ENCODE measurements at regions not wholly inside any gene's neighbourhood (a gene's known extent, or its start where the extent isn't known, plus 50 kb on each side); places are given as distances from the start of the nearest gene placed in this dataset.

DNA sequence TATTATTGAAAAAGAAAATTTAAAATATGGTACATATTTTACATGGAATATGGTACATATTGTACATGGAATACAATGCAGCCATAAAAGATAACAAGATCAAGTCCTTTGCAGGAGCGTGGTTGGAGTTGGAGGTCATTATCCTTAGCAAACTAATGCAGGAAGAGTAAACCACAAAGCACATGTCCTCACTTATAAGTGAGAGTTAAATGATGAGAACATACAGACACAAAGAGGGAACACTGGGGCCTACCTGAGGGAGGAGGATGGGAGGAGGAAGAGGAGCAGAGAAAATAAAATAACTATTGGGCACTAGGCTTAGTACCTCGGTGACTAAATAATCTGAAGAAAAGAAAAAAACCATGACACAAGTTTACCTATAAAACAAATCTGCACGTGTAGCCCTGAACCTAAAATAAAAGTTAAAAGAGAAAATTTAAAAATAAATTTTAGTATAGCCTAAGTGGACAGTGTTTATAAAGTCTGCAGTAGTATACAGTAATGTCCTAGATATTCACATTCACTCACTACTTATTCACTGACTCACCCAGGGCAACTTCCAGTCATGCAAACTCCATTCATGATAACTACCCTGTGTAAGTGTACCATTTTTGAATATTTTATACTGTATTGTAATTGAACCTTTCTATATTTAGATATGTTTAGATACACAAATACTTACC lies 204.4 kb downstream of the FAM76B start:
- DNase-seq (ENCODE audit: low spot score), result no peak

DNA sequence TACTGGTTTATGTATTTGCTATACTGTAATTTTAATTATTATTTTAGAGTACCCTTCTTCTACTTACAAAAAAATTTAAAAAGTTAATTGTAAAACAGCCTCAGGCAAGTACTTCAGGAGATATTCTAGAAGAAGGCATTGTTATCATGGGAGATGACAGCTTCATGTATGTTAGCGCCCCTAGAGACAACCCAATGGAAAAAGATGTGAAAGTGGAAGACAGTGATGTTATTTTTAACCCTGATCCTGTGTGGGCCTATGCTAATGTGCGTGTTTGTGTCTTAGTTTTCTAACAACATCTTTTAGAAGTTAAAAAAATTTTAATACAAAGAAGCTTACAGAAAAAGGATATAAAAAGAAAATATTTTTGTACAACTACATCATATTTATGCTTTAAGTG lies 205.0 kb downstream of the FAM76B start:
- DNase-seq (ENCODE audit: low spot score), result no peak

DNA sequence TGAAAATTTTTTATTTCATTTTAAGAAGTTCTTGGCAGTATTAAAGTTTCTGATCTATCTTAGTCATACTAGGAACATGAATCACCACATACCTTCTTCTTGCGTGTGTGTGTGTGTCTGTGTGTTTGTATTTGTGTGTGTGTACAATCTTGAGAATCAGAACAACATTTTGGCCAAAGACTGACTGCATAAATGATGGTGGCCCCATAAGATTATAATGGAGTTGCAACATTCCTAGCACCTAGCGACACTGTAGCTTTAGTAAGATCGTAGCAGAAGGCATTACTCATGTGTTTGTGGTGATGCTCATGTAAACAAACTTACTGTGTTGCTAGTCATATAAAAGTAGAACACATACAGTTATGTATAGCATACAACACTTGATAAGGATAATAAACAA lies 205.4 kb downstream of the FAM76B start:
- DNase-seq (ENCODE audit: low spot score), result no peak

DNA sequence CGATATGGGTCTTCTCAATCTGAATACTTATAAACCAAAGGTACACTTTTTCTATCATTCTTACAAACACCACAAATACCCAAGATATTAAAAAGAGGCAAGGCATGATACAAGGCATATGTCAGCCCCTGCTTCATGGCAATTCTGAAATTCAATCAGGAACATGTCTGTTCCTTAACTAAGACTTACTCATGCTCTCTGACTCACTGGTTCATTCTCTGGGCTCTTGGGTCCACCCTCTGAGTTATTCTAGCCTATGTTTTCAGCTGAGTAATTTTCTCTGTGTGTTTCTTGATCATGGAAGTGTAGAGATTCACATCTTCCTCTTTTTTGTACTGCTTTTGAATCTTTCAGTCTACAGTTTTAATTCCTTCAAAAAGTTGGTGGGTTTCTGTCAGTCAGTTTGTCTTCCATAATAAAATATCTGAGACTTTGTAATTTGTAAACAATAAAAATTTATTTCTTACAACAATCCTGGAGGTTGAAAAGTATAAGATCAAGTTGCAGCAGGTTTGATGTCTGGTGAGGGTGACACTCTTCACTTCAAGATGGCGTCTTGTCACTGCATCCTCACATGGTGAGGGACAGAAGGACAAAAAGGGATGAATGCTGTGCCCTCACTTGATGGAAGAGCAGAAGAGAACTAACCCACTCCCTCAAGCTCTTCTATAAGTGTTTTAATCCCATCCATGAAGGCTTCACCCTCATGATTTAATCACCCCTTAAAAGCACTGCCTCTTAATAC lies 211.7 kb downstream of the FAM76B start:
- DNase-seq (ENCODE audit: low spot score), result no peak

DNA sequence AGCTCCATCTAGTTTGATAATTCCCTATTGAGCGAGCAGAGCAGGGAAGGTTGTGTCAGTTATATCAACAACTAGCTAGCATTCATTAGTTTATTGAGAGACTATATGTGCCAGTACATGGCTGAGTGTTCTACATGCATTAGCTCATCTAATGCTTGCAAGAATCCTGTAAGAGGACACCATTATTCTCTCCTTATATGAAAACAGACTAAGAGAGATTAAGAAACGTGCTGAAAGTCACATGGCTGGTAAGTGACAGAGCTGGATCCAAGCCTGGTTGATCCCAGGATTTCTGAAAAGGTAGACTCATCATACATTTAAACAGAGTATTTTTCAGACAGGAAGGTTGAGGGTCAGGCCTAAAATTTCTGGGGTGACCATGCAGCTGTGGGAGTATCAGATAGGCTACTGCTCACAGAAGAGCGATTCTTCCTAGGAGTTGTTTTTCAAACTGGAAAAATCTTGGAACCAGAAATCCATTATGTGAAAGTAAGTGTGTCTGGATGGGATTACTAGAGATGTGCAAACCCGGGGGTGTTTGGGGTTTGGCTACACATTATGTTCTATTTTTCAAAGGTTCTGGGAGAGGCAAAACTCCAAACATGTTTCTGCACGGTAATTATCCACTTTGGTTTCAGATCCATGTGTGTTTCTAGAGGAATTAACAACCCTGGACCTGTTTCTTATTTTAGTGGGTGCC lies 213.3 kb downstream of the FAM76B start:
- DNase-seq (ENCODE audit: low spot score), result no peak

DNA sequence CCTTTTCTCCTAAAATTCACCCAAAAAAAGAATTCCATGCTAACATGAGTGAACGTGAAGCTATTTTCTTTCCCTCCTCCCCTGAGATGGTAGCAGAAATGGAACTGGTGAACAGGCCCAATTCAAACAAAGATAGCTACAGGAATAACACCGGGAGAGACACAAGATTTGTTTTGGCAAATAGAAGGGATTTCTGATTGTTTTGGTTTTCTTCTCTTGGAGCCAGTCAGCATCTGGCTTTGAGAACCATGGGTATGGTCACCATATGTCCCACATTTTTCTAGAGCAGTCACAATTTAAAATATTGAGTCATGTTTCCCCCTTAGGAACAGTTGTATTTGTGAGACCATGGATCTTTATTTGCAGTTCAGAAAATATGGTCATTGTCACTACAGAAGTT lies 214.1 kb downstream of the FAM76B start:
- no peak for DNase-seq (ENCODE audit: low spot score)

DNA sequence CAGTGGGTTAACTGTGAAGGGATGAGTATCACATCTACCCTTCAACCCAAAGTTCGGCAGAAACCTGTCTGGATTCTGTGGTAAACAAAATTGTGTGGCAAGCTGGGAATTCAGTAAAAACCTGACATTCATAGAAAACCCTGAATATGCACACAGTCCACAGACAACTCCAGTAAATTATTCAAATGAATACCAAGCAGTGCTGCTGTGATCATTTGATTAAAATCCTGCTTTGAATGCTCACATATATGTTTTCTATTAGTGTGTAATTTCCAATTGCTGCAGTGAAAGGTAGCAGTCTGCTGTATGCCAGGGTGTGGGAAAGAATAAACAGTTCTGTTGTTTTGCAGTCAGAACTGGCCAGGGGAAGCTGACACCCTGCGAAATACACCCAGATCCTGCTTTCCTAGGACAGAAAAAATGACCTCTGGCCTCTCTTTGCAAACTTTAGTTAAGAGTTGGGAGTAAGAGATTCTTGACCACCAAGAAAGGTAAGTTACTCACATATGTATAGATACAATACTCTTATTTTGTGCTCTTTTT lies 217.8 kb downstream of the FAM76B start:
- no peak for DNase-seq (ENCODE audit: low spot score)

DNA sequence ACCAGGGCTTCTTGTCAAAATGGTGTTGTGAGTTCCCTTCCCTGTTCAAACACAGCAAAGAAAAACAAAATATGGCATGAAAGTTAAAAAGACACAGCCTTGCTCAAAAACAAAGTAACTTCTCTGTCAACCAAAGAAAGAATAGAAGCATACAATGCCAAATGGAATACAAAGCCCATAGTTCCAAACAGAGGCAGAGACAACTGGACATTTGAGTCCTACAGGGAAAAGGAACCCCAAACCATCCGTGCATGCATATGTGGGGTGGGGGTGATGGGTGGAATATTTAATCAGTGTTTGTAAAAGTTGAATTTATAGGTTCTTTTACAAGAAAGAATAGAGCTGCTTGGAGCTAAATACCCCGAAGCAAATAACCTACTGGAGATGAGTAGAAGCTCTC lies 218.7 kb downstream of the FAM76B start:
- no peak for DNase-seq (ENCODE audit: low spot score)

DNA sequence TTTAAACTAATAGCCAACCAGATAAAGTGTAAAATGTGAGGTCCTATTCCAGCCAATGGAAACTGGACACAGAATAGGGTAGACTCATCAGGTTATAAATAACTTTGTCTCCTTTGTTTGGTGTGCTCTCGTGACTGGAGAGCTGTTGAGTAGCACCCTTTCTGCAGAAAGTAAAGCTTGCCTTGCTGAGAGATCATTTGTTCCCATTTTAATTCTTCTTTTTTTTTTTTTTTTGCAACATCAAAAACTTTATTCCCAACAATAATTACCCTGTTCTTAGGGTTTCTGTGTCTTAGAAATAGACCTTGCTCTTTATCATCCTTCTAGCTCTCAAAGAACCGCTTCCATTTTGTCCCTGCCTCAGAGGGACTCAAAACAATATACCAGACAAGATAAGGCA lies 220.4 kb downstream of the FAM76B start:
- DNase-seq (ENCODE audit: low spot score), result no peak

DNA sequence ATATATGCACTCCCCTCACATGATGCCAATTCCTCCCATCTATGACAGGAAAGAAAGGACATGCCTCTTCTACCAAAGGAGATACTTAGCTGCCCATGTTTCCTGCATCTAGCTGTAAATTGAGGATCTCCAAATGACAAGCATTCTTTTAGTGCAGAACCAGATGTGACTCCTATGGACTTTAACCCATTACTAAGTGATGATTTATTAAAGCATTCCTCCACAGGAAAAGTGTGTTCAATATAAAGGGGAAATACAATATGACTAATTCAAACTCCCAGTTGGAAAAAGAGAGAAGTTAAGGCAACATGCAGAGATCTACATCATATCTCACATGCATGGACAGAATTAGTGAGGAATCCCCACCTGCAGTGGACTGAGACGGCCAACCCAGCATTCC lies 221.3 kb downstream of the FAM76B start:
- DNase-seq (ENCODE audit: low spot score), result no peak

DNA sequence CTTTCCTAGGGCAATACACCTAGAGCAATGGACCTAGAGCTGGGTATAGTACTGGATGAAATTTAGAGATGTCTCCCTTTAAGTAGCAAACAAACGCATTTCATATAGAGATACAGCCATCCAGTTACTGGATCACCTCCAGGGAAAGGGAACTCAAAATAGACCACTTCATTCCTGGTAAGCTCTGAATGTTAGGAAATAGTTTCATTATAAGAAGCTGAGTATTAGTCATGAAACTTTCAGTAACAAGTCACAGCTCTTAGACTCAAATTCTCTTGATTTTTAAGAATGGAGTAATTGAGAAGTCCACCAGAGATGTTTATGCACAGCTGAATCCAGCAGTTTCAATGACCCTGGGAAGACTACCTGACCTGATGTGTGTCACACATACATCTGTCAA lies 221.9 kb downstream of the FAM76B start:
- no peak for DNase-seq (ENCODE audit: low spot score)

DNA sequence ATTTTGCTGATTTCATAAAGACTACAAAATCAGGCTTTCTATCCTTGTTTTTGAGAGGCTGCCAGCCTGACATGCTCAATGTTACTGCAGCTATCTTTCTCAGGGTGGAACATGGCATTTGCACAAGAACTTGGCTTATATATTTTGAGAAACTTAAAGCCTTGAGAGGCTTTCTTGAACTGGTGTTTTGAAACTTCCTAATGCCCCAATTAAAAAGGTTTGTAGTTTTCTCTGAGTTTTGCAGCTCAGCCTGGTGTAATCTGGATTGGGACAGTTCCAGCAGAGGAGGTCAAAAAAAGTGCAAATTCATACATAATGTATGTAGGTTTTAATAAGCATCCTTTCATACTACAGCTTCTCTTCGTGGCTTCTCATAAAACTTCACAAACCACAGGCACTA lies 223.4 kb downstream of the FAM76B start:
- no peak for DNase-seq (ENCODE audit: low spot score)

DNA sequence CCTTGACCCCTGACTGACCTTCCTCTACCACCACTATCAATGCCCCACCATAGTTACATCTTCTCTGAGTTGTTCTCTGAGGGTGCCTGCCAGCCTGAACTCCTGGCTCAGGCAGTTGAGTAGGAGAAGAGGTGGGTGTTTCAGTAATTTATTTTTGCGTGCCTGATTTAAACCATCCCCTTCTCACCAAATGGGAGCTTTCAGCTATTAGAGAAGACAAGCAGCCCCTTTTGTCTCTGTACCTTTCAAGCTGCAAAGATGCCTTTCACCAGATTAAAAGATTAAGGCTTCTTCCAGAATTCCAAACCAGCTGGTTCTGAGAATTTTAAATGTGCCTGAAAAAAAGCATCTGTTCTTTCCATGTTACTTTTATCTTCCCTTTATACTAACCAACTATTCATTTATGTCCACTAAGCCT lies 223.8 kb downstream of the FAM76B start:
- DNase-seq (ENCODE audit: low spot score), result no peak

DNA sequence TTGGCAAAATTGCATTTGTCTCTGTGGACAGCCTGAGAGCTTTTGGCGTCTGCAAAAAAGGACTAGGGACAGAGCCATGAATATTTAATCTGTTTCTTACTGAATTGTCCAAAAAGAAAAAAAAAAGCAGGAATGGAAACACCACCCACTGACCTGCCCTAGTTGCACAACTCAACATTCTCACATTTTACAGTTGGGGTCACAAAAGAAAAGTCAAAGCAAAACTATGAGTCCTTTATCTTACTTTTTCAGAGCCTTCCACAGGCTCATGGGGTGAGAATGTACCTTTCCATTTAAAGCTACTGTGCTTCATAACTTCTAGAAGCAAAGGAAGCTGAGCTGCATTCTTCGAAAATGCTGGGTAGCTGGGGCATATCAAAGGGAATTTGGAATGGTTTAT lies 225.7 kb downstream of the FAM76B start:
- DNase-seq (ENCODE audit: low spot score), result no peak

DNA sequence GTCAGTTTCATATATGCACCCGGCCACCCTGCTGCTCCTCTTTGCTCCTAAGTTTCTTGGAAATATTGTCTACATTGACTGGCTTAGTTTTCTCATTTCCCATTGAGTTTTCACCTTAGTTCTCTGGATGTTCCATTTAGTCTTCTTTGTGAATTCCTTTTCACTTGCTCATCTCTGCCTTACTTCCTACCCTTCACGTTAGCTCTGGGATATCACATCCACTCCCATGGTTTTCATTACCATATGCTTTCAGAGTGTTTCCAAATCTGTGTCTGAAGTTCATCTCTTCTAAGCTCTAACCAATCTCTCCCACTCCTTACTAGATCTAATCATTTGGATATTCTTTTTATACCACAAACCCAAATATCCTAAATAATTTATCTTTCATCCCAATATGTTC lies 226.4 kb downstream of the FAM76B start:
- DNase-seq (ENCODE audit: low spot score), result no peak

DNA sequence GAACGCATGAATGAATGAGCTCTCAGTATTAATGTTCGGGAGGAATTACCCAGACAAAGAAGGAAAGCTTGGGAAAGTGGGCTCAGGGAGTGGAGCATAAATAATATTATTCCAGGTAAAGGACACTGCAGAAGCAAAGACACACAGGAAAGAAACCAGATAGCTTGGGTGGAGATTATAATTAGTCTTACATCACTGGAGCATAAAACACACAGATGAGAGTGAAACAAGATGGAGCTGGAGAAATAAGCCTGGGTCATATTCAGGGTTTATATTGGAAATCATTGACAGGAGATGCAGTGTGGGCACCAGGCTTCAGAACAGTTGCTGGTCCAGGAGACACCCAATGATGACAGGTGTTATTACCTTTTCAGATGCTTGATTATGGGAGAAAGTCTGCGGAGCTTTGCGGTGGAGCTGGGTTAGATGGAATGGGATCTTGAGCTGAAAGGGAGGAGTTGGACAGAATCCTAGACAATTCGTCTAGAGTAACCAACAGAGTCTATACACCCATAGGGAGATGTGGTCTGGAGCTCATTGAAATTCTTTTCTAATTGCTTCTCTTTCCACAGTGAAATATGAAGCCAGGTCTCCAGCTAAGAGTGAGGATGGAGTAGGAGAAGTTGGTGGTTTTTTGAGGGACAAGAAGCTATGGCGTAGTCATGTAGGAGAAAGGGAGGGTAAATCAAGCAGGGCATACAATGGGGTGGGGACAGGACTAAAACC lies 227.2 kb downstream of the FAM76B start:
- DNase-seq (ENCODE audit: low spot score), result no peak

DNA sequence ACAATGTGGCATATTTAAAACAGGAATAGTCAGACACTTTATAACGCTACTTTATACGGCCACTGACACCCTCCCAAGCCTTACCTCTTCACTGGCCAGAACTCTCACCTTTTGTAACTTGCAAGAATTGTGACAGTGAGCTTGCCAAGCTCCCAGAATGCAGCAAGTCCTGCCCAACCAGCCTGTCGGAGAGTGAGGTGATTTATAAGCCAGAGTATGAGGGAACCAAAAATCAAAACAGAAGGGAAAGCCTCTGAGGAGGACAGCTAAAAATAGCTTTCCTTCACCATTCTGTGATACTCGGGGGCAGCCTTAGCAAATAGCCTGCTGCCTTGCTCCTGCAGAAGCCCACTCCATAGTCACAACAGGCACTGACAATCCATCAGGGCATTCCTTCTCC lies 229.7 kb downstream of the FAM76B start:
- no peak for DNase-seq (ENCODE audit: low spot score)

DNA sequence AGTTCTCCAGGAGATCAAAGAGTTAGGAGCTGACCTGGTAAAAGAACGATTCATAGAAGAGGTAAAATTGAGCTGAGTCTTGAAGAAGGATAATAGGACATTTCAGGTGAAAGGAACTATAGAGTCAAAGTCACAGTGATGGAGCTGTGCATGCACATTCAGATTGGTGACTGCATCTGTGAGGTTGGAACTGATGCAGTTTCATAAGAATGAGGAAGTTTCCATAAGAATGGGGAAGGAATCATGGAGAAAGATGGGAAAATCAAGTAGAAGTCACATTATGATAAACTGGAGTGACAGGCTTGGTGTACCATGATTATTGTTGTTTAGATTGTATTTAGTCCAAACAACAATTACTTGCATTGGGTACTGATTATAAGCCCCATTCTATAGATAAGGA lies 232.2 kb downstream of the FAM76B start:
- DNase-seq (ENCODE audit: low spot score), result no peak

DNA sequence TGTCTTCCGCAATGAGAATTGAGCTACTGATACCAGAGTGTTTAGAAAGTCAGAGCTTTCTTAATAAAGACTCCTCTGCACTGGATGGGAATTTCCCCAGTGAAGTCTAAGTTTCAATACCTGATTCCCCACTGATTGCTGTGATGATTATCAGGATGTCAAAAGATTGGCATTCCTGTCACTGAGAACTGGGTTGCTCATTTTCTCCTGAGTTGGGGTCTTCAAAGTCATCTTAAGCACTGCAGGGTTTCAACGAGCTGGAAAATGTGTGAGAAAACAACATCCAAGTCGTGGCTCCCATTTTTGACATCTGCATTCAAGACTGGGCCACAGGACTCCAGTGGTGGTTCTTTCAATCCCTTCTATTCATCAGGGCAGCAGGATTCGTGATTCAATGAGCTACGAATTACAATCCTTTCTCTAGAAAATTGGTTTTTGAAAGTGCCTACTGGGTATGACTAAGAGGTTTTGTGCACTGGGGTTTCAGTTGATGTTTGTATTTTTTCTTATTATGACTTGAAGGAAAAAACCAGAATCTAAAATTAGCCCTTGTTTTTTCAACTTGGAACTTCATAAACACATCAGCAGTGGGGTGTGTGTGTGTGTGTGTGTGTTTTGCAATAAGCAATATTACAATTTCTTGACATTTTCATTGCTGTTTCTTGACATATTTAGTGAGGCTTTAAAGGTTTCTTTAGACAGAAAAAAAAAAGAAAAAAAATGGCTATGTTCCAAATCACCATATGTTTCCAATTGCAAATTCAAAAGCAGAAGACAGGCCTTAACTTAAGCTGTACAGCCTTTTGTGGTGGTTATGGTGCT lies 233.0 kb downstream of the FAM76B start:
- DNase-seq (ENCODE audit: low spot score), result peak; percentile 51

DNA sequence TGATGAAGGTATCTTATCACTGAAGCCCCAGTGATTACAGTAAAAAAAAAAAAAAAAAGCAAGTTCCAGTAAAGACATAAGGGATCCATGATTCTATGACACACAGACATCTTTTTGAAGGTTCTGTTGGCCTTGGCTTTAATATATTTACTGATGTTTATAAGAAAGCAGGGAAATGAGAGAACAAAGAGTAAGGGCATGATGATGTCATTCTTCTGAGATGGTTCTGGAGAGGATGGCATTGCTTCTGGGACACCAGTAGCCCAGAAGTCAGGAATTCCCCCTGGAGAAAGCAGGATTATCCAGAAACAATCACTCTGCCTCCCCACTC lies 233.6 kb downstream of the FAM76B start:
- no peak for DNase-seq (ENCODE audit: low spot score)

DNA sequence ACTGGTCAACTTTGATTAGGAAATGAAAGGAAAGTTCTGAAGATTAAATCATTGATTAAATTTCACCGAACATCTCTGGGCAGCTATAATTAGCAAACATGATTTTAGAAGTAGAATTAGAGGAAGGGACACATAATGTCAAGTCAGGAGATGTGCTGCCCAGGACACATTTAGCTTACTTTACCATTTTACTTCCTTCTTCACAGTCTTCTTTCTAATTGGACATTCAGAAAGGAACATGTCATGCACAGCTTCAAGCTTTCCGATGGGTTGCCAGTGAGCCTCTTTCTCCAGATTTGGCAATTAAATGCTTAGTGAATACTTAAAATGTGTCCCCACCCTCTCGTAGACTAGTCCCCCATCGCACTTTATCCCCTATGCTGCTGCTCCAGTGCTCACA lies 234.7 kb downstream of the FAM76B start:
- DNase-seq (ENCODE audit: low spot score), result no peak

DNA sequence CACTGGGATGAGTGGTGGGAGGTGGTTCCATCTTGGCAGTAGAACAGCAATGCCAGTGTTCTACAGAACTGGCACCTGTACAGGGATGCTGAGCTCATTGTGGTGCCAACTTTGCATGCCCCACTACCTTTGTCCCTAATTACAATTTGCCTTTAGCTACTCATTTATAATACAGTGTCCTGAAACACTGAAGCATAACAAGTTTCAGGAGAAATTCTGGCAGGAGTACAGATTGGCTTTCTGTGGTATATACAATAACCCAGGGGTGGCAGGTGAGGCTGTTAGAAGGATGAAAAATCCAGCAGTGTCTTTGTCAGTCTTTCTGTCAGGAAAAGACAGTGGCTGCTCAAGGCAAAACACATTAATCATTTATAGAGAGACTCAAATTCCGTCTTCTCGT lies 240.3 kb downstream of the FAM76B start:
- DNase-seq (ENCODE audit: low spot score), result no peak

Measured in ecto neural progenitor cell (in vitro differentiated cells).